DND-41 (cell line): ENCODE measurements at regions not wholly inside any gene's neighbourhood (a gene's known extent, or its start where the extent isn't known, plus 50 kb on each side); places are given as distances from the start of the nearest gene placed in this dataset.

Experiments
- EZH2 ChIP-seq: IDR thresholded peaks from 3 replicates; pipeline ENCODE4 v1.6.1; 2012; ENCODE audit warnings: borderline replicate concordance, low read depth, mild to moderate bottlenecking, moderate library complexity, low read length, inconsistent platforms; ENCODE audit not compliant: severe bottlenecking
- TF ChIP-seq, protein P1 (sequence below): IDR thresholded peaks from 2 replicates; pipeline ENCODE4 v1.5.1; 2012; ENCODE audit warnings: borderline replicate concordance, low read length, moderate library complexity, mild to moderate bottlenecking; ENCODE audit not compliant: poor library complexity, severe bottlenecking; ENCODE audit errors: extremely low read depth

DNA sequence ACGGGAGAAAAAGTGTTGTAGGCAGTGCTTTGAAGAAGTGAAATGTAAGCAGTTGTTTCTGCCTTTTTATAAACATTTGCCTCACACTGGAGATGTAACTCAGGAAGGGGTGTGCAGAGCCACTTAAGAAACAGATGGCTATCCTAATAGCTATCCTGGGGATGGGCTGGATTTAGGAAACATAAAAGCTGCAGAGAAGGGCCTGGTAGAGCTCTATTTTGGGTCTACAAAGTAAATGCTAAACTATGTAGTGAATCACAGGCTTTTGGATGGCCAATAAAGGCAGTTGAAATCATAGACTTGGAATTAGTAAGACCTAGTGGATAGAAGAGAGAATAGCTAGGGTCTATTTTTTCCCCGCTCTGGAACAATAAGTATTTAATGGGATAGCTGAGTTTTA is 79.9 kb upstream of the AGR3 start:
- TF ChIP-seq, protein P1, sequence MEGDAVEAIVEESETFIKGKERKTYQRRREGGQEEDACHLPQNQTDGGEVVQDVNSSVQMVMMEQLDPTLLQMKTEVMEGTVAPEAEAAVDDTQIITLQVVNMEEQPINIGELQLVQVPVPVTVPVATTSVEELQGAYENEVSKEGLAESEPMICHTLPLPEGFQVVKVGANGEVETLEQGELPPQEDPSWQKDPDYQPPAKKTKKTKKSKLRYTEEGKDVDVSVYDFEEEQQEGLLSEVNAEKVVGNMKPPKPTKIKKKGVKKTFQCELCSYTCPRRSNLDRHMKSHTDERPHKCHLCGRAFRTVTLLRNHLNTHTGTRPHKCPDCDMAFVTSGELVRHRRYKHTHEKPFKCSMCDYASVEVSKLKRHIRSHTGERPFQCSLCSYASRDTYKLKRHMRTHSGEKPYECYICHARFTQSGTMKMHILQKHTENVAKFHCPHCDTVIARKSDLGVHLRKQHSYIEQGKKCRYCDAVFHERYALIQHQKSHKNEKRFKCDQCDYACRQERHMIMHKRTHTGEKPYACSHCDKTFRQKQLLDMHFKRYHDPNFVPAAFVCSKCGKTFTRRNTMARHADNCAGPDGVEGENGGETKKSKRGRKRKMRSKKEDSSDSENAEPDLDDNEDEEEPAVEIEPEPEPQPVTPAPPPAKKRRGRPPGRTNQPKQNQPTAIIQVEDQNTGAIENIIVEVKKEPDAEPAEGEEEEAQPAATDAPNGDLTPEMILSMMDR, result no peak
- TF ChIP-seq EZH2, result no peak
